Adrenal gland (tissue), 9 donors: ENCODE measurements at regions not wholly inside any gene's neighbourhood (a gene's known extent, or its start where the extent isn't known, plus 50 kb on each side); places are given as distances from the start of the nearest gene placed in this dataset.

Experiments
- DNase-seq, 7 donors: peaks; one replicate each; pipeline ENCODE4 v3.0.0-alpha.2; 2019 to 2020
- H3K27ac ChIP-seq, 5 donors: fragments of 200-600 bp; sonication (generic) in 4 of 5; 1 replicate in 3 of 5; 2 replicates in 2 of 5; pipeline versions ENCODE4 v1.5.1 to v1.8.0; 2016 to 2020; ENCODE audit warnings: mild to moderate bottlenecking in 1 of 5
- H3K27me3 ChIP-seq: fragments of 200-600 bp; 2 replicates; pipeline ENCODE4 v1.8.0; 2021
- H3K36me3 ChIP-seq, 2 donors: fragments of 200-600 bp; replicated peaks in 1 of 2; 1 replicate in 1 of 2; 2 replicates in 1 of 2; pipeline versions ENCODE4 v1.5.1 to v1.8.0; 2018 to 2022
- H3K4me1 ChIP-seq, 2 donors: fragments of 200-600 bp; replicated peaks in 1 of 2; 1 replicate in 1 of 2; 2 replicates in 1 of 2; pipeline versions ENCODE4 v1.5.1 to v1.8.0; 2018 to 2021
- H3K4me3 ChIP-seq, 4 donors: fragments of 200-600 bp; sonication (generic) in 3 of 4; one replicate each; pipeline ENCODE4 v1.5.1; 2016 to 2018
- H3K9me3 ChIP-seq, 3 donors: fragments of 200-600 bp; sonication (generic) in 1 of 3; replicated peaks in 1 of 3; 1 replicate in 2 of 3; 2 replicates in 1 of 3; pipeline versions ENCODE4 v1.5.1 to v1.8.0; 2016 to 2021
- CTCF ChIP-seq, 6 experiments: fragments of 450-650 bp in 4 of 6; fragments of 200-600 bp in 2 of 6; sonication (generic) in 1 of 6; IDR thresholded peaks; 1 replicate in 5 of 6; 2 replicates in 1 of 6; pipeline versions ENCODE4 v1.5.1 to v1.8.0; 2016 to 2021; ENCODE audit warnings: antibody characterized with exemption in 6 of 6, mild to moderate bottlenecking in 2 of 6, moderate library complexity in 1 of 6
- POLR2A ChIP-seq, 2 donors: fragments of 450-650 bp; IDR thresholded peaks; one replicate each; pipeline ENCODE4 v1.6.1; 2017; ENCODE audit warnings: antibody characterized with exemption in 2 of 2, mild to moderate bottlenecking in 2 of 2, moderate library complexity in 1 of 2
- WGBS, 4 donors: extraction: QIAGEN DNeasy Blood & Tissue Kit in 2 of 4; methylation state at CpG; one replicate each; pipeline versions ENCODE4 v1.1.5 to v1.1.7; 2013 to 2017; 5-methylcytosine and 5-hydroxymethylcytosine counted together
- intact Hi-C, 2 donors: fragments of 100-400 bp; cut with DNase I; formaldehyde crosslinking; loops; one replicate each; pipeline versions ENCODE4 v1.14.1 to v1.15.0; 2022 to 2023
- small RNA-seq, 2 donors: library from RNA; depleted of rRNA; stranded (forward); fragments of <200 nt; gene quantifications; one replicate each; pipeline ENCODE3, GENCODE V24; 2016
- donor health status: healthy with polysubstance abuse.
- donor health status: Bipolar disorder and iron deficiency.
- donor health status: DM: yes; HTN: yes; CAD: no.
- donor health status: DM: no; HTN: no; CAD: no.
- donor health status: DM: no; HTN: no; CAD: no.

GRCh38 chr10:43701295-43701694 is 52.6 kb upstream of the ZNF32 start:
- H3K9me3 ChIP-seq: no peaks in the 10 kb centered on the region
- no peaks in the 10 kb centered on the region for H3K27me3 ChIP-seq
- H3K27ac ChIP-seq: no peak overlapping the region
- no peak for TF ChIP-seq CTCF (IDR thresholded peaks at IDR 0.05)
- no peak for TF ChIP-seq POLR2A (IDR thresholded peaks at IDR 0.05)
- DNase-seq: no peak
- H3K4me1 ChIP-seq: peaks cover 0 to 6% of the 10 kb centered on the region in 2 donors
- no peak overlapping the region for H3K4me3 ChIP-seq
- 83 to 95% (median 93%) methylated on average over 7 of the region's 7 CpGs for WGBS, 4 donors
- H3K36me3 ChIP-seq: no peaks in the 10 kb centered on the region
- intact Hi-C loops: no loop called here

GRCh38 chr10:43700306-43700705 is 51.6 kb upstream of the ZNF32 start:
- 34 to 80% (median 64%) methylated on average over 2 to 4 of the region's 4 CpGs for WGBS, 4 donors
- H3K4me1 ChIP-seq: peaks cover 0 to 6% of the 10 kb centered on the region in 2 donors
- no peaks in the 10 kb centered on the region for H3K9me3 ChIP-seq
- no peaks in the 10 kb centered on the region for H3K27me3 ChIP-seq
- no peak overlapping the region for H3K27ac ChIP-seq
- TF ChIP-seq POLR2A (IDR thresholded peaks at IDR 0.05) (no peak), CTCF (IDR thresholded peaks at IDR 0.05) (no peak)
- DNase-seq: no peak
- intact Hi-C loops: no loop called here
- no peaks in the 10 kb centered on the region for H3K36me3 ChIP-seq
- H3K4me3 ChIP-seq: no peak overlapping the region

GRCh38 chr10:43699516-43699915 is 50.8 kb upstream of the ZNF32 start:
- no peaks in the 10 kb centered on the region for H3K36me3 ChIP-seq
- H3K4me1 ChIP-seq: peaks cover 0 to 6% of the 10 kb centered on the region in 2 donors
- no peak overlapping the region for H3K27ac ChIP-seq
- intact Hi-C loops: loop anchor here in 1 of 2 donors (10.0 kb wide), 1 partner anchor 205 kb away; no protein-coding TSS in a partner anchor
- H3K4me3 ChIP-seq: no peak overlapping the region
- TF ChIP-seq POLR2A (IDR thresholded peaks at IDR 0.05) (no peak), CTCF (IDR thresholded peaks at IDR 0.05) (no peak)
- 83 to 97% (median 89%) methylated on average over 2 of the region's 2 CpGs for WGBS, 4 donors
- DNase-seq: no peak
- H3K27me3 ChIP-seq: no peaks in the 10 kb centered on the region
- no peaks in the 10 kb centered on the region for H3K9me3 ChIP-seq

Small RNA genes lying in the stretch of these regions (small RNA-seq; reads per million reads assigned to genes)
- gene UQCRHP3: 0 reads per million in 2 donors
